Ishikawa (cell line): ENCODE measurements at regions not wholly inside any gene's neighbourhood (a gene's known extent, or its start where the extent isn't known, plus 50 kb on each side); places are given as distances from the start of the nearest gene placed in this dataset.

Source experiments
- CEBPB ChIP-seq: IDR thresholded peaks from 2 replicates; pipeline ENCODE4 v1.6.1; 2012
- CREB1 ChIP-seq: IDR thresholded peaks from 2 replicates; pipeline ENCODE4 v1.6.1; 2012; ENCODE audit warnings: low read depth
- EGR1 ChIP-seq: IDR thresholded peaks from 2 replicates; pipeline ENCODE4 v1.6.1; 2012
- EP300 ChIP-seq: IDR thresholded peaks from 2 replicates; pipeline ENCODE4 v1.6.1; 2012; ENCODE audit warnings: borderline replicate concordance
- FOXM1 ChIP-seq: IDR thresholded peaks from 2 replicates; pipeline ENCODE4 v1.6.1; 2012; ENCODE audit warnings: low read depth, borderline replicate concordance
- MAX ChIP-seq: IDR thresholded peaks from 2 replicates; pipeline ENCODE4 v1.6.1; 2012
- RAD21 ChIP-seq: IDR thresholded peaks from 2 replicates; pipeline ENCODE4 v1.6.1; 2012; ENCODE audit warnings: low read depth
- TAF1 ChIP-seq: IDR thresholded peaks from 2 replicates; pipeline ENCODE4 v1.6.1; 2012; ENCODE audit warnings: low read depth, mild to moderate bottlenecking
- TCF12 ChIP-seq: IDR thresholded peaks from 2 replicates; pipeline ENCODE4 v1.6.1; 2012; ENCODE audit warnings: low read depth
- TEAD4 ChIP-seq: IDR thresholded peaks from 2 replicates; pipeline ENCODE4 v1.6.1; 2012
- USF1 ChIP-seq: IDR thresholded peaks from 2 replicates; pipeline ENCODE4 v1.6.1; 2012
- YY1 ChIP-seq: IDR thresholded peaks from 2 replicates; pipeline ENCODE4 v1.6.1; 2012; ENCODE audit warnings: low read depth
- TF ChIP-seq, protein P1 (sequence below): IDR thresholded peaks from 2 replicates; pipeline ENCODE4 v1.6.1; 2012; ENCODE audit warnings: low read depth, mild to moderate bottlenecking

DNA sequence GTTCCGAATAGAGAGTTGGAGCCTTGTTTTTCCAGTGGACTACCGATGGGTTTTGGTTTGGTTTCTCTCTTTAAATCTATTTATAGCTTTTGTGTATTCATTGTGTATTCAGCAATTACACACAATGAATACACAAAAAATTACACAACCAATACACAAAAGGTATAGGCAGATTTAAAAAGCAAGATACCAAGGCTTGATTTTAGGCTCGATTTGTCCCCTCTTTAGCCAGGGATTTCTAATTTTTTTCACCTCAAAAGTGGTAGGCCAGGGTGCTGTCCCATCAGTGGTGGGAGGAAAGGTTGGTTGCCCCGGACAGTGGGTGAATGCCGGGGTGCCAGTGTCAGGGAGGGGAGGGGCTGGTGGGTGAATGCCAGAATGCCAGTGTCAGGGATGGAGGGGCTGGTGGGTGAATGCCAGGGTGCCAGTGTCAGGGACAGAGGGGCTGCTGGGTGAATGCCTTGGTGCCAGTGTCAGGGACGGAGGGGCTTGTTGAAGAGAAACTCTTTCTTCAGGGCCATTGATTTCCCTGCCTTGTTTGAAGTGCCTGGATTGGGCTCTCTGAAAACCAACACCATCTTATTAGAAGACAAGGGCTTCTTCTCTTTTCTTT lies 186.2 kb downstream of the GOLGA6L6 start:
- TF ChIP-seq CREB1 (no peak), FOXM1 (no peak), CEBPB (no peak), MAX (no peak), RAD21 (no peak), TCF12 (no peak), YY1 (no peak), TAF1 (no peak), EP300 (no peak), EGR1 (no peak), TEAD4 (no peak), USF1 (no peak)
- TF ChIP-seq, protein P1, sequence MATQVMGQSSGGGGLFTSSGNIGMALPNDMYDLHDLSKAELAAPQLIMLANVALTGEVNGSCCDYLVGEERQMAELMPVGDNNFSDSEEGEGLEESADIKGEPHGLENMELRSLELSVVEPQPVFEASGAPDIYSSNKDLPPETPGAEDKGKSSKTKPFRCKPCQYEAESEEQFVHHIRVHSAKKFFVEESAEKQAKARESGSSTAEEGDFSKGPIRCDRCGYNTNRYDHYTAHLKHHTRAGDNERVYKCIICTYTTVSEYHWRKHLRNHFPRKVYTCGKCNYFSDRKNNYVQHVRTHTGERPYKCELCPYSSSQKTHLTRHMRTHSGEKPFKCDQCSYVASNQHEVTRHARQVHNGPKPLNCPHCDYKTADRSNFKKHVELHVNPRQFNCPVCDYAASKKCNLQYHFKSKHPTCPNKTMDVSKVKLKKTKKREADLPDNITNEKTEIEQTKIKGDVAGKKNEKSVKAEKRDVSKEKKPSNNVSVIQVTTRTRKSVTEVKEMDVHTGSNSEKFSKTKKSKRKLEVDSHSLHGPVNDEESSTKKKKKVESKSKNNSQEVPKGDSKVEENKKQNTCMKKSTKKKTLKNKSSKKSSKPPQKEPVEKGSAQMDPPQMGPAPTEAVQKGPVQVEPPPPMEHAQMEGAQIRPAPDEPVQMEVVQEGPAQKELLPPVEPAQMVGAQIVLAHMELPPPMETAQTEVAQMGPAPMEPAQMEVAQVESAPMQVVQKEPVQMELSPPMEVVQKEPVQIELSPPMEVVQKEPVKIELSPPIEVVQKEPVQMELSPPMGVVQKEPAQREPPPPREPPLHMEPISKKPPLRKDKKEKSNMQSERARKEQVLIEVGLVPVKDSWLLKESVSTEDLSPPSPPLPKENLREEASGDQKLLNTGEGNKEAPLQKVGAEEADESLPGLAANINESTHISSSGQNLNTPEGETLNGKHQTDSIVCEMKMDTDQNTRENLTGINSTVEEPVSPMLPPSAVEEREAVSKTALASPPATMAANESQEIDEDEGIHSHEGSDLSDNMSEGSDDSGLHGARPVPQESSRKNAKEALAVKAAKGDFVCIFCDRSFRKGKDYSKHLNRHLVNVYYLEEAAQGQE = no peak
